NCI-H1092 treated with DMSO at 0.1 percent for 48 hours (cell line): ENCODE measurements at regions not wholly inside any gene's neighbourhood (a gene's known extent, or its start where the extent isn't known, plus 50 kb on each side); places are given as distances from the start of the nearest gene placed in this dataset.

Experiments used
- DNase-seq: peaks from one replicate; lab custom pipeline; 2025; lab: John Stamatoyannopoulos, UW

- no peak for DNase-seq
Measured at GRCh38 chr18:78849458-78849857, 130.2 kb upstream of the SALL3 start.

GRCh38 chr18:78853341-78853740 lies 126.3 kb upstream of the SALL3 start:
- DNase-seq = no peak

- no peak for DNase-seq
Measured at GRCh38 chr18:78855188-78855587, 124.4 kb upstream of the SALL3 start.

- no peak for DNase-seq
Measured at GRCh38 chr18:78856569-78857313, 122.9 kb upstream of the SALL3 start.

DNA sequence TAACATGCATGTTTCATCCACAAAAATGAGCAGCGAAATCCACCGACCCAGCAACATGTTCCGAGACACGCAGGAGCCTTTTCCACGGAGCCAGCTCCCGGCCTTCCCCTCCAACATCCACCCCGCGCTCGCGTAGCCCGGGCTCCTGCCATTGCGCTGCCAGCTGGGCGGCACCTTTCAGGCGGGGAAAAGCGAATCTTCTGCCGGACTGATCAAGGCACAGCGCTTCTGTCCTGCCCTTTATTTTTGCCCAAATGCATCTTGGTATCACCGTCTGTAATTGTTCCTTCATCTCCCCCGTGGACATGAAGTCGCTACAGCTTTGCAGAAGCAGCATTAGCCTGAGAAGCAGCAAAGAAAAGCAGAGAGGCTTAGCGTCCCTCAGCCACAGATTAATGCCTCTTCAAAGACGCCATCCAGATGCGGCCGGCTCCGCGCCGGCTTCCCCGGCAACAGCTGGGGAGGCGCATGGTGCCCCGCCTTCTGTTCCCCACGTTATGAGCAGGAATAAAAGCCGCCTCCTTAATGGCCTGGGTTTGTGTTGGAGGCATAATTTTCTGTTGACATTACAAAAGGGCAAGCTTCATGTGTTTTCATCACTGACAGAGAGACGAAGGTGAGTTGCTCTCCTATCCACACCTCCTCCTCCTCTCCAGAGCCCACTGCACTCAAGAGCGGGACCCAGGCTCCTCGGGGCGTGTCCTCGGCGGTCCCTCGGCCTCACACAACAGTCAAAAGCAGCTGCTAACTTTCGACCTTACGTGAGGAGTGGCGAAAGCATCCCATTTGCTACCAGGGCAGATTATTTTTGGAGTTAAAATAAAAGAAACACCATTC lies 122.1 kb upstream of the SALL3 start:
- DNase-seq = no peak

- peak; percentile 54 for DNase-seq
Measured at GRCh38 chr18:78859686-78860085, 119.9 kb upstream of the SALL3 start.

DNA sequence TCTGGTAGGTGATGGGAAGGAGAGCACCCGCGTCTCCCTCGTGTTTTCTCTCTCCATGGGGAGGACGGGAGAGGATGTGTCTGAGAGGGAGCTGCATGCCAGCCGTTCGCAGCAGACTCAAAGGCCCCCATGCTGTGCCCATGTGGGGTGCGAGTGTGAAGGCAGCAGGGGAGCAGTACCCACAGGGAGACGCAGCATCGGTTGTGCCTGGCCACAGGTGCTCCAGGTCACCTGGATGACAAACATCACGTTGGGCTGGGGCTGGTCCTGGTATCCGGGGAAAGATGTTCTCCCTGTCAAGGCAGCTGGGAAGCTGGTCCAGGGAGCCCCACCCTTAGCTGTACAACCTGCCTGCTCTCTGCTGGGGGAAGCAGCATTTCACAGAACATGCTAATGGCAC lies 119.5 kb upstream of the SALL3 start:
- peak; percentile 56 for DNase-seq

DNA sequence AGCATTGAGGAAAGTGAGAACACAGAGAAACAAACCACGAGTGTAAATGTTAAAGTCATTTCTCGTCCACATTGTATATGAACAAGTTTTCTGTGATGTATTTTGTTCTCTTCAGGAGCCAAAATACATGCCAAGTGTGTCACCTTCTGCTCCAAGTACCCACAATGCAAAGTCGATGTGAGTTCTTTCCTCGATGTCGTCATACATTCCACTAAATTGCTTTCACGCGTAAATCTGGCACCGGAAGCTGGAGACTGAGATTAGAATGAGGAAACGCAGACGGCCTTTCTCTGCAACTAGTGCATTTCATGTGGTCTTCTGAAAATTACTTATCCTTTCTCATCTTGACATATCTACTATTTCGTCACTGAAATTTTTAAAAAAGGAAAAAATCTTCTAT lies 118.5 kb upstream of the SALL3 start:
- no peak for DNase-seq

GRCh38 chr18:78861706-78862105 lies 117.9 kb upstream of the SALL3 start:
- no peak for DNase-seq

DNA sequence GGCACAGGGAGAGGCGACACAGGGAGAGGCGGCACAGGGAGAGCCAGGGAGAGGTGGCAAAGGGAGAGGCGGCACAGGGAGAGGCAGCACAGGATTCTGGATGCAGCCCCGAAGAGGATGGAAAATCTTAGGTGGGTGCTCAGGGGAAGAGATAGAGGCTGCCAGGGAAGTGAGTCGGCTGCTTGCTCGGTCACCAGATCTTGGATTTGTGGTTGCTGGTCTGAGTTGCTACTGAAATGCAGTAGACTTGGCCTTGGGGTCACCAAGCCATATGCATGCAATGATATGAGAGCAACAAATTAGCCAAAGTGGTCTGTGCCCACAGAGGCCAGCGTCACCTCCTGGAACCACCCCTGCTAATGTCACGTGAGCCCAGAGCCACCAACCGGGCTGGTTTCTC lies 117.2 kb upstream of the SALL3 start:
- no peak for DNase-seq

DNA sequence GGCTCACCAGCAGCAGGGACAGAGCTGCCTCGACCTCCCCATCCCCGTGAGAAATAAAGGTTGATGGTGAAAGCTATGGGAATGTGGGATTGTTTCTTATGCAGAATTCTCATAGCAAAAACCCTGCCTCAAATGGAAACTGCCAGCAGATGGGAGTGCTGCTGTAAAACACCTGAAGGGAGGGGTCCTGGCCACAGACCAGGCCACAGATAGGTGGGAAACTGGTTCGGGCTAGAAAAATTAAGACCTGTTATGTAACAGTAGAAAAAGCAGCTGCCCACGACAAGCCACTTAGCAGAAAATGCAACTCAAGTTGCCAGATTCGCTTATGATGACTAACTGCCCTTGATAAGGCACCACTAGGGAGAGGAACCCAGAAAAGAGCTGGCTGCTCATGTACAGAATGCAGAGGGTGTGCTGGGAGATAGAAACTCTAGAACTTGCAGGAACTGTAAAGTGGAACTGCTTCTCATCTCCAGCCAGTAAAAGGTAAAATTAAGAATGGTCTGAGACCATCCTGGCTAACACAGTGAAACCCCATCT lies 114.5 kb upstream of the SALL3 start:
- no peak for DNase-seq

GRCh38 chr18:78865771-78866310 lies 113.8 kb upstream of the SALL3 start:
- no peak for DNase-seq

DNA sequence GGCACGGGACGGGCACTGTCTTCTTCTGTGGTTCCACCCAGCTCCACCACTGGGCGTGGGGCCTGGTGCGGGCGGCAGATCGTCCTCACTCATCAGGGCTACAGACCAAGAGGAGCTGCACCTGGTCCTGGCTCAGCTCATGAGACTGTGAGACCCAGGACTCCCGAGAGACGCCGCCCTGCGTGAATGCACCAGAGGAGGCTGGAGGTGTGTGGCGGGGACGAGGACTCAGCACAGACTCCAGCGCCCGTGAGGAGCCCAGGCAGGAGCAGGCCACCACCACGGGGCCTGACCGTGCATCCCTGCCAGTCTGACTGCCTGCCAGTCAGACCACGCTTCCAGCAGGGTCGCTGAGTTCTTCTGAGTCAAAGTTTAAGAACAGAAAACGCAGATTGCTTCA lies 112.5 kb upstream of the SALL3 start:
- DNase-seq = no peak

DNA sequence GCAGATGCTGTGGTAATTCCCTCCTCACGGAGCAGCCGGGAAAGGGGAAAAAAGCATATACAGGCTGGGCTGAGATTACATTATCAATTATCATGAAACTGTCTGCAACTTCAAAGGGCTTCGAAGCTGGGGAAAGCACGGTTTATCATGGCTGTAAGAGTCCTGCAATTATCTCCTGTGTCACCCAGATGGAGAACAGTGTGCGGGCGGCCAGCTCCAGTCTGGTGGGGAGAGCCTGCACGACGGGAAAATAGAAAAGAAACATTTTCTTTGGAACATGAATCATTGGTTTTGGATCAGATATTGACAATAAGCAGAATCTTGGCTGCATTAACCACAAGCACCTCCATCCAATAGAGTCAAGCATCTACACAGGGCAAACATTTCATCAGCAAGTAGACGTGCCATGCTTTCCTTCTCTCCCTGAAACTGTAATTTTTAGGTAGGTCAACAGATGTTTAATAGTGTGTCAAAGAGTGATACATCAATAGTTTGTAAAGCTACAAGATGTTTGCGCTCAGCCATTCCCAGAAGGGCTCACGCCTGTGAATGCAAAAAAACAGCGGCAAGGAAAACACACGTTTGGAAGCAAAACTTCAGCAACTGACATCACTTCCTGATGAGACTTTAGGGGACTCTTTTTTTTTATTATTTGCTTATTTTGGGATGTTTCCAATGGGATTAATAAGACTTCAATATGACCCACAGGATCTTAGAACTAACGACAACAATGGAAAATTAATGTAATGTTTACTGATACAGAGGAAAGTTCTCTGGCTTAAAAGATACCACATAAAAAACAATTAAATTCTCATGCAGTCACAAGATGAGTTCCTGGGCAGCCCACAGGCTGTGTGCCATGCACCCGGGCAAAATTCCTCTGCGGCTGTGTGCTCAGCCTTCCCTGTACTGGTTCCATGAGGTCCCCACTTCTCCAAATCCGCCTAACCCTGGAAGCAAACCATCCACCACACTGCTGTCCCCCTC lies 111.0 kb upstream of the SALL3 start:
- no peak for DNase-seq

DNA sequence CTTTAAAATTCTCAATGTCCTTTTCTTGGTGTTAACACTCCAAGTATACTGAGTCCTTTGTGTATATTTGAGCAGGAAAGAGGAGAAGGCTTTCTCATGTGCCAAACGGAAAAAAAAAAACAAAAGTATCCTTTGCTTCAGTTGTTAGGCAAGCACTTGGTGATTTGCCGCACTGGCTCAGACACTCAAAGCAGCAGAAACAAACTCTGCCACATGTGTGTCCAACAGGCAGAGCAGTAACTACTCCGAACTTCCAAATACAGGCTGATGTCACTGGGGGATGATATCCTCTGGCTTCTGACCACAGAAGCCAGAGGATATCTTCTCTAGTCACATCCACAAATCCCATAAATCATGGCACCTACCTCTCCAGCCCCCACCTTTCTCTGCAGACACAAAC lies 108.0 kb upstream of the SALL3 start:
- DNase-seq = no peak

DNA sequence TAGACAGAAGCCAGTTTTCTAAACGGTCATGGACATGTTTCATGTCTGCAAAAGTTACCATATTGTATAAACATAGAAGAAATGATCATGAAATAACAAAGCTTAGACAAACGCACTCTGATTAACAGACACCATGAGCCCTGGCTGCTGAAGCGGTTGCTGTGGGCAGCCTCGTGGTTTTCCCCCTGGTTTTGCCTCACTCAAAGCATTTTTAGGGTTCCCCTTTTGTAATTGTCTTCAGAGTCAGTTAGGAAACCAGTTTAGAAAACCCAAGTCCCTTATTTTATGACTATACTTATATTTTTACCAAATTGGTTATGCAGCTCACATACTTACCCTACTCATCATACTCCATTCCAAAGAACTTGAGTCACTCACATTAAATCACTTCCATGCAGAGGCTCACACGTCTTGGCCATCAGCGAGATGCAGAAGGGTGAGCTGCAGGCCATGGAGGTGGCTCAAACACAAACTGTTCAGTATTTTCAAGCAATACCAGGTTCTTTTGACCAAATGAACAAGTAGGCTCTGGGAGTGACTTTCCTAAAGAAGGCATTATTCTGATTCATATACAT lies 105.6 kb upstream of the SALL3 start:
- DNase-seq = no peak

GRCh38 chr18:78875016-78875777 lies 104.4 kb upstream of the SALL3 start:
- DNase-seq = peak; percentile 44

DNA sequence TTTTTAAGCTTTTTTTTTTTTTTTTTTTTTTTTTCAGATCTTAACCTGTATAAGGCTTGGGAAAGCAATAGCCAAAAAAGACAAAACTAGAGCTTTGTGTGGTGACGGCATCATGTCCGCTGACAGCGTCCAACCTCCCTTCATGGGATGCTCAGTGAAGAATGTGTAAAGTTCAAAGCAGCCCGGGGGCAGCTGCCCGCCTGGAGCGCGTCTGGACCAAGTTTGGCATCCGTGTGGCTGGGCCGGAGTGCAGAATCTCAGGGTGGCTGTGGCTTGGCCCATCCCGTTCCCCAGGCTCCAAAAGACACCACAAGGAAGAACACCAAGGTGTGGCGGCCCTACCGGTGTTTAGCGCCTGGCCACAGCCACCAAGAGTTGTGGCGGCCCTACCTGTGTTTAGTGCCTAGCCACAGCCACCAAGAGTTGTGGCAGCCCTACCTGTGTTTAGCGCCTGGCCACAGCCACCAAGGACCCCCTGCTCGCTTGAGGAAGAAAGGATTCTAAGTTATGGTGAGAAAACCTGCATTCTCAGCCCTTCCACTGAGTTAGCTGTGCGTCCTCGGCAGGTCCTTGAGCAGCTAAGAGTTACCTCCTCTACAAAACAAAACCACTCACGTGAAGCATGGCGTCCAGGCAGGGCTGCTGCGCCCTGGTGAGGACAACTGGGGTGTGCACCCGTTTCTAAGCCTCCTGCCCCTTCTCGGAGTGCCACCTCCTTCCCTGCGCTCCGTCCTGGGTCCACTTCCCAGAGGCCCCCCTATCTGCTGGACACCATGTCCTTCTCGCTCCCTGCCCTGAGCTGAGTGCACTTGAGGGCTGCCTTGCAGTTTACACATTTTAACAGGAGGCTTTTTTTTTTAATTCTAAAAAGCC lies 103.6 kb upstream of the SALL3 start:
- DNase-seq = no peak

DNA sequence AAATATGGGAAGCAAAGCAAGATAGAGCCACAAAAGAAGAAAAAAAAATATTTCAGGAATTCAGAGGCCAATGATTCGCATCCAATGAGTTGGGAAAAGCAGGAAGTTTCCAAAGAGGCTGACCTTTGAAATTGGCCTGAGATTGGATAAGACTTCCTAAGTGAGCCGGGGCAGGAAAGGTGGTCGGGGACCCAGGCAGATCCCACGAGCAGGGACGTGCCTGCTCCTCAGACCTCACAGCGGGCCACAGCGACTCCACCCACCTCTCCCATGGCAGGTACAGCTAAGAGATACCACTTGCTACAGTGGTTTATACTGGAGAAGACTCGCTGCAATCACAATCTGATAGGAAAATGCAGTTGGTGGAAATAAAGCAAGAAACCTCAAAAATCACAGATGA lies 102.8 kb upstream of the SALL3 start:
- no peak for DNase-seq

DNA sequence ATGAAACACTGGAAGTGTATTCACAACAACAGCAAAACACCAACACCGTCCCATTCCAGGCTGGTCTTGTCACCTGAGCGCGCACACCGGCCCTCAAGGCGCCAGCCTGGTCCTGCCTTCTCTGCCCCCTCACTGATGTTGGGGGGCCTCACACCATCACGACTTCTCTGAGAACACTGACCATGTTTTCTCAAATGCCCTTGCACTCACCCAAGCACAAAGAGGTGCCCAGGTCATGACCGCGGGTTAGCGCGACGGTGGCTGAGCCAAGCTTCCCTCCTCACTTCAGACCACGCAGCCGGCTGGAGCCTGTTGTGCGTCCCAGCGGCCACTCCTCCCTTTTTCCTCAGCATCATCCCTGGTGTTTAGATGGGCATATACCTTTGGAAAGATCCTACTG lies 101.3 kb upstream of the SALL3 start:
- no peak for DNase-seq
